Mesendoderm (in vitro differentiated cells): ENCODE measurements at regions not wholly inside any gene's neighbourhood (a gene's known extent, or its start where the extent isn't known, plus 50 kb on each side); places are given as distances from the start of the nearest gene placed in this dataset.

Experiments
- DNase-seq: peaks from one replicate; pipeline ENCODE4 v3.0.0; 2013
- H2AK5ac ChIP-seq: 2 replicates; pipeline ENCODE4 v1.6.1; 2013; ENCODE audit warnings: low read length, inconsistent platforms
- H2BK120ac ChIP-seq: 2 replicates; pipeline ENCODE4 v1.6.1; 2013; ENCODE audit warnings: low read depth, mild to moderate bottlenecking, low read length, moderate library complexity, mixed read lengths
- H2BK15ac ChIP-seq: replicated peaks from 2 replicates; pipeline ENCODE4 v1.6.1; 2013; ENCODE audit warnings: low read depth, mild to moderate bottlenecking, moderate library complexity
- H2BK5ac ChIP-seq: 2 replicates; pipeline ENCODE4 v1.6.1; 2013; ENCODE audit warnings: low read length, inconsistent platforms
- H3K18ac ChIP-seq: 2 replicates; pipeline ENCODE4 v1.6.1; 2013; ENCODE audit warnings: mild to moderate bottlenecking, low read length, mixed read lengths
- H3K23ac ChIP-seq: one replicate; pipeline ENCODE4 v1.6.1; 2013; ENCODE audit warnings: low read length
- H3K27ac ChIP-seq: 2 replicates; pipeline ENCODE4 v1.5.1; 2013; ENCODE audit warnings: low read depth, mild to moderate bottlenecking, inconsistent platforms, low read length, moderate library complexity
- H3K27me3 ChIP-seq: 2 replicates; pipeline ENCODE4 v1.6.1; 2013; ENCODE audit warnings: low read length, control low read depth, mild to moderate bottlenecking, inconsistent platforms; ENCODE audit not compliant: insufficient read depth, poor library complexity
- H3K36me3 ChIP-seq: 2 replicates; pipeline ENCODE4 v1.6.1; 2013; ENCODE audit warnings: low read length, inconsistent platforms; ENCODE audit not compliant: control insufficient read depth, insufficient read depth
- H3K4ac ChIP-seq: one replicate; pipeline ENCODE4 v1.6.1; 2013; ENCODE audit warnings: low read depth, mild to moderate bottlenecking, low read length, moderate library complexity
- H3K4me1 ChIP-seq: 2 replicates; pipeline ENCODE4 v1.6.1; 2013; ENCODE audit warnings: low read depth, low read length, inconsistent platforms; ENCODE audit not compliant: control insufficient read depth
- H3K4me2 ChIP-seq: 2 replicates; pipeline ENCODE4 v1.6.1; 2013; ENCODE audit warnings: low read length
- H3K4me3 ChIP-seq: 2 replicates; pipeline ENCODE4 v1.5.1; 2013; ENCODE audit warnings: mild to moderate bottlenecking, low read length
- H3K56ac ChIP-seq: one replicate; pipeline ENCODE4 v1.6.1; 2013; ENCODE audit warnings: low read length
- H3K79me1 ChIP-seq: 2 replicates; pipeline ENCODE4 v1.6.1; 2013; ENCODE audit warnings: low read length, inconsistent platforms
- H3K79me2 ChIP-seq: 2 replicates; pipeline ENCODE4 v1.6.1; 2013; ENCODE audit warnings: mild to moderate bottlenecking, low read length; ENCODE audit not compliant: control insufficient read depth, insufficient read depth
- H3K9ac ChIP-seq: 2 replicates; pipeline ENCODE4 v1.6.1; 2013; ENCODE audit warnings: low read length, inconsistent platforms
- H4K5ac ChIP-seq: one replicate; pipeline ENCODE4 v1.6.1; 2013; ENCODE audit warnings: low read length
- H4K8ac ChIP-seq: one replicate; pipeline ENCODE4 v1.6.1; 2013; ENCODE audit warnings: low read depth, mild to moderate bottlenecking, control low read depth, low read length, moderate library complexity
- WGBS: extraction: QIAGEN DNeasy Blood & Tissue Kit; methylation state at CpG from one replicate; pipeline ENCODE4 v1.1.7; 2013; ENCODE audit warnings: low lambda C conversion rate, missing lambda C conversion rate; ENCODE audit not compliant: insufficient coverage; ENCODE audit errors: extremely low coverage; 5-methylcytosine and 5-hydroxymethylcytosine counted together

GRCh38 chr9:11159318-11159862, 546.6 kb upstream of the PTPRD start:
- no peak overlapping the region for H3K27ac ChIP-seq

GRCh38 chr9:11163843-11164242, 551.0 kb upstream of the PTPRD start:
- Histone ChIP-seq H3K56ac (no peak overlapping the region), H2BK15ac (no peak overlapping the region), H3K4me2 (no peak overlapping the region), H3K27me3 (no peaks in the 10 kb centered on the region), H3K36me3 (no peaks in the 10 kb centered on the region), H3K18ac (no peak overlapping the region), H3K9ac (no peak overlapping the region), H4K5ac (no peak overlapping the region), H3K4me1 (no peaks in the 10 kb centered on the region), H2BK120ac (no peak overlapping the region), H3K23ac (no peak overlapping the region), H4K8ac (no peak overlapping the region), H3K4ac (no peak overlapping the region), H3K27ac (no peak overlapping the region), H3K79me2 (no peaks in the 10 kb centered on the region), H2AK5ac (no peak overlapping the region), H2BK5ac (no peak overlapping the region), H3K4me3 (no peak overlapping the region), H3K79me1 (no peaks in the 10 kb centered on the region)
- WGBS: no CpG with 5 or more reads among the region's 2 CpGs
- DNase-seq: no peak

More at GRCh38 chr9:11159318-11159862, 546.6 kb upstream of the PTPRD start:
- no peak overlapping the region for H2BK120ac ChIP-seq
- no peak overlapping the region for H3K9ac ChIP-seq
- WGBS: no CpG with 5 or more reads among the region's 1 CpG
- no peak overlapping the region for H4K8ac ChIP-seq
- DNase-seq: no peak
- no peak overlapping the region for H2AK5ac ChIP-seq
- H3K56ac ChIP-seq: no peak overlapping the region
- no peak overlapping the region for H3K4me2 ChIP-seq
- no peak overlapping the region for H4K5ac ChIP-seq
- H3K4ac ChIP-seq: no peak overlapping the region
- H2BK15ac ChIP-seq: no peak overlapping the region
- H3K27me3 ChIP-seq: no peaks in the 10 kb centered on the region
- no peak overlapping the region for H3K18ac ChIP-seq
- no peaks in the 10 kb centered on the region for H3K79me1 ChIP-seq
- H3K36me3 ChIP-seq: no peaks in the 10 kb centered on the region
- H3K4me3 ChIP-seq: no peak overlapping the region
- H3K79me2 ChIP-seq: no peaks in the 10 kb centered on the region
- no peak overlapping the region for H3K23ac ChIP-seq
- no peaks in the 10 kb centered on the region for H3K4me1 ChIP-seq
- no peak overlapping the region for H2BK5ac ChIP-seq

GRCh38 chr9:11182001-11182400, 569.2 kb upstream of the PTPRD start:
- Histone ChIP-seq H3K18ac (no peak overlapping the region), H2BK15ac (no peak overlapping the region), H3K4me3 (no peak overlapping the region), H3K4ac (no peak overlapping the region), H3K4me2 (no peak overlapping the region), H3K79me1 (no peaks in the 10 kb centered on the region), H3K27ac (no peak overlapping the region), H3K56ac (no peak overlapping the region), H2AK5ac (no peak overlapping the region), H4K5ac (no peak overlapping the region), H3K36me3 (no peaks in the 10 kb centered on the region), H3K4me1 (no peaks in the 10 kb centered on the region), H4K8ac (no peak overlapping the region), H2BK5ac (no peak overlapping the region), H2BK120ac (no peak overlapping the region), H3K27me3 (no peaks in the 10 kb centered on the region), H3K23ac (no peak overlapping the region), H3K9ac (no peak overlapping the region), H3K79me2 (no peaks in the 10 kb centered on the region)
- WGBS: no CpG with 5 or more reads among the region's 2 CpGs
- no peak for DNase-seq

GRCh38 chr9:11190719-11191118, 577.9 kb upstream of the PTPRD start:
- Histone ChIP-seq H2AK5ac (no peak overlapping the region), H3K79me1 (no peaks in the 10 kb centered on the region), H3K4me2 (no peak overlapping the region), H4K8ac (no peak overlapping the region), H3K36me3 (no peaks in the 10 kb centered on the region), H3K4me1 (no peaks in the 10 kb centered on the region), H3K9ac (no peak overlapping the region), H3K56ac (no peak overlapping the region), H4K5ac (no peak overlapping the region), H2BK5ac (no peak overlapping the region), H3K18ac (no peak overlapping the region), H2BK15ac (no peak overlapping the region), H3K4me3 (no peak overlapping the region), H3K27me3 (no peaks in the 10 kb centered on the region), H3K27ac (no peak overlapping the region), H3K79me2 (no peaks in the 10 kb centered on the region), H3K4ac (no peak overlapping the region), H2BK120ac (no peak overlapping the region), H3K23ac (no peak overlapping the region)
- WGBS: no CpG with 5 or more reads among the region's 1 CpG
- DNase-seq: no peak

GRCh38 chr9:11192993-11193392, 580.2 kb upstream of the PTPRD start:
- H3K79me1 ChIP-seq: no peaks in the 10 kb centered on the region
- no CpG with 5 or more reads among the region's 1 CpG for WGBS
- H3K27me3 ChIP-seq: no peaks in the 10 kb centered on the region
- no peak for DNase-seq
- no peak overlapping the region for H4K8ac ChIP-seq
- H2BK120ac ChIP-seq: no peak overlapping the region
- H3K18ac ChIP-seq: no peak overlapping the region
- no peak overlapping the region for H3K4me2 ChIP-seq
- no peak overlapping the region for H2AK5ac ChIP-seq
- H3K9ac ChIP-seq: no peak overlapping the region
- H3K36me3 ChIP-seq: no peaks in the 10 kb centered on the region
- H3K79me2 ChIP-seq: no peaks in the 10 kb centered on the region
- no peak overlapping the region for H3K4me3 ChIP-seq
- H2BK15ac ChIP-seq: no peak overlapping the region
- H4K5ac ChIP-seq: no peak overlapping the region
- no peak overlapping the region for H3K23ac ChIP-seq
- H3K27ac ChIP-seq: no peak overlapping the region
- H3K4ac ChIP-seq: no peak overlapping the region
- no peak overlapping the region for H3K56ac ChIP-seq
- H2BK5ac ChIP-seq: no peak overlapping the region
- H3K4me1 ChIP-seq: no peaks in the 10 kb centered on the region

GRCh38 chr9:11194246-11194645, 581.4 kb upstream of the PTPRD start:
- Histone ChIP-seq H3K4ac (no peak overlapping the region), H3K27me3 (no peaks in the 10 kb centered on the region), H4K8ac (no peak overlapping the region), H2BK15ac (no peak overlapping the region), H3K79me1 (no peaks in the 10 kb centered on the region), H3K4me3 (no peak overlapping the region), H3K79me2 (no peaks in the 10 kb centered on the region), H3K36me3 (no peaks in the 10 kb centered on the region), H2BK5ac (no peak overlapping the region), H3K4me2 (no peak overlapping the region), H3K56ac (no peak overlapping the region), H2AK5ac (no peak overlapping the region), H3K9ac (no peak overlapping the region), H3K27ac (no peak overlapping the region), H2BK120ac (no peak overlapping the region), H3K4me1 (peaks cover under 1% of the 10 kb centered on the region), H3K23ac (no peak overlapping the region), H3K18ac (no peak overlapping the region), H4K5ac (no peak overlapping the region)
- no CpG with 5 or more reads among the region's 1 CpG for WGBS
- DNase-seq: no peak
